NCI-H1694 treated with DMSO at 0.1 percent for 48 hours (cell line): ENCODE measurements at regions not wholly inside any gene's neighbourhood (a gene's known extent, or its start where the extent isn't known, plus 50 kb on each side); places are given as distances from the start of the nearest gene placed in this dataset.

Experiments
- DNase-seq: peaks from one replicate; lab custom pipeline; 2025; lab: John Stamatoyannopoulos, UW

GRCh38 chr12:4223273-4223845, 50.2 kb upstream of the CCND2 start:
- no peak for DNase-seq

- no peak for DNase-seq
These were observed 52.3 kb upstream of the CCND2 start for GRCh38 chr12:4221258-4221620.

- no peak for DNase-seq
These were observed 52.9 kb upstream of the CCND2 start for GRCh38 chr12:4220536-4221257.

- no peak for DNase-seq
These were observed 56.5 kb upstream of the CCND2 start for GRCh38 chr12:4217091-4217490.

- no peak for DNase-seq
These were observed 57.2 kb upstream of the CCND2 start for GRCh38 chr12:4216187-4216927.

GRCh38 chr12:4215229-4216186, 58.1 kb upstream of the CCND2 start:
- DNase-seq: no peak

- no peak for DNase-seq
These were observed 58.7 kb upstream of the CCND2 start for GRCh38 chr12:4214877-4215228.

GRCh38 chr12:4213471-4213870, 60.1 kb upstream of the CCND2 start:
- no peak for DNase-seq

GRCh38 chr12:4212845-4213244, 60.7 kb upstream of the CCND2 start:
- DNase-seq: no peak

GRCh38 chr12:4211372-4211771, 62.2 kb upstream of the CCND2 start:
- DNase-seq: no peak

- DNase-seq: no peak
These were observed 63.4 kb upstream of the CCND2 start for GRCh38 chr12:4210183-4210582.

- no peak for DNase-seq
These were observed 67.1 kb upstream of the CCND2 start for GRCh38 chr12:4206470-4206869.

GRCh38 chr12:4203772-4204376, 69.7 kb upstream of the CCND2 start:
- no peak for DNase-seq

GRCh38 chr12:4202918-4203317, 70.6 kb upstream of the CCND2 start:
- no peak for DNase-seq

- no peak for DNase-seq
These were observed 71.1 kb upstream of the CCND2 start for GRCh38 chr12:4202487-4202886.

- DNase-seq: no peak
These were observed 72.0 kb upstream of the CCND2 start for GRCh38 chr12:4201333-4202100.

- DNase-seq: no peak
These were observed 75.4 kb upstream of the CCND2 start for GRCh38 chr12:4197922-4198763.

GRCh38 chr12:4196805-4197420, 76.6 kb upstream of the CCND2 start:
- no peak for DNase-seq

- DNase-seq: no peak
These were observed 78.9 kb upstream of the CCND2 start for GRCh38 chr12:4194668-4195067.

- DNase-seq: no peak
These were observed 79.7 kb upstream of the CCND2 start for GRCh38 chr12:4193821-4194220.
